HepG2 (cell line): ENCODE measurements at regions not wholly inside any gene's neighbourhood (a gene's known extent, or its start where the extent isn't known, plus 50 kb on each side); places are given as distances from the start of the nearest gene placed in this dataset.
A peak's percentile ranks its signal among the peaks of the same experiment; 100 is the strongest.

Experiments
- ASH2L ChIP-seq: fragments of 300-600, 200-600 bp; sonication (generic); IDR thresholded peaks from 2 replicates; pipeline ENCODE4 v1.7.0; 2017; ENCODE audit warnings: low read depth, mild to moderate bottlenecking, moderate library complexity, mixed read lengths, low read length; ENCODE audit not compliant: insufficient read length
- CEBPB ChIP-seq: IDR thresholded peaks from 2 replicates; pipeline ENCODE4 v1.6.1; 2011; ENCODE audit warnings: low read depth, low read length, improper control_type of control experiment, borderline replicate concordance
- FIP1L1 ChIP-seq: fragments of 200-400 bp; formaldehyde crosslinking; IDR thresholded peaks from 2 replicates; pipeline ENCODE4 v1.6.1; 2018; ENCODE audit warnings: low read depth, mild to moderate bottlenecking, low read length, moderate library complexity, borderline replicate concordance; ENCODE audit not compliant: insufficient read depth
- HHEX ChIP-seq: IDR thresholded peaks from 2 replicates; pipeline ENCODE4 v1.6.1; 2016; ENCODE audit warnings: control low read depth
- HOXA3 ChIP-seq: sonication (generic); formaldehyde crosslinking; IDR thresholded peaks from 2 replicates; pipeline ENCODE4 v1.5.0; 2020; ENCODE audit warnings: missing genetic modification reagents
- KDM4B ChIP-seq: sonication (generic); formaldehyde crosslinking; IDR thresholded peaks from 2 replicates; pipeline ENCODE4 v1.4.0; 2020; ENCODE audit warnings: missing genetic modification reagents
- KMT2A ChIP-seq: sonication (generic); formaldehyde crosslinking; IDR thresholded peaks from 2 replicates; pipeline ENCODE4 v1.4.0; 2020; ENCODE audit warnings: missing genetic modification reagents
- MTA1 ChIP-seq: sonication (generic); formaldehyde crosslinking; IDR thresholded peaks from 2 replicates; pipeline ENCODE4 v1.4.0; 2020; ENCODE audit warnings: missing genetic modification reagents, mild to moderate bottlenecking, borderline replicate concordance
- MTF2 ChIP-seq: sonication (generic); formaldehyde crosslinking; IDR thresholded peaks from 2 replicates; pipeline ENCODE4 v1.5.0; 2020; ENCODE audit warnings: missing genetic modification reagents, borderline replicate concordance
- NCOA5 ChIP-seq: sonication (generic); formaldehyde crosslinking; IDR thresholded peaks from 2 replicates; pipeline ENCODE4 v1.4.0; 2020; ENCODE audit warnings: missing genetic modification reagents
- NFKBIZ ChIP-seq: IDR thresholded peaks from 2 replicates; pipeline ENCODE4 v1.6.1; 2018; ENCODE audit warnings: missing genetic modification reagents, missing compliant biosample characterization
- NKX3-1 ChIP-seq: sonication (generic); formaldehyde crosslinking; IDR thresholded peaks from 2 replicates; pipeline ENCODE4 v1.5.0; 2020; ENCODE audit warnings: missing genetic modification reagents
- RBAK ChIP-seq: sonication (generic); formaldehyde crosslinking; IDR thresholded peaks from 2 replicates; pipeline ENCODE4 v1.5.1; 2020; ENCODE audit warnings: mild to moderate bottlenecking, missing genetic modification reagents
- SALL2 ChIP-seq: sonication (generic); formaldehyde crosslinking; IDR thresholded peaks from 2 replicates; pipeline ENCODE4 v1.8.1; 2023; ENCODE audit warnings: mild to moderate bottlenecking, missing genetic modification reagents, inconsistent platforms
- SKI ChIP-seq: fragments of 450-650 bp; IDR thresholded peaks from one replicate; pipeline ENCODE4 v1.6.1; 2018; ENCODE audit warnings: mild to moderate bottlenecking; ENCODE audit not compliant: partially characterized antibody
- SMC3 ChIP-seq: IDR thresholded peaks from 2 replicates; pipeline ENCODE4 v1.6.1; 2011; ENCODE audit warnings: low read length, improper control_type of control experiment
- SMYD3 ChIP-seq: sonication (generic); formaldehyde crosslinking; IDR thresholded peaks from 2 replicates; pipeline ENCODE4 v1.8.1; 2023; ENCODE audit warnings: mild to moderate bottlenecking, missing genetic modification reagents
- THAP11 ChIP-seq: IDR thresholded peaks from 2 replicates; pipeline ENCODE4 v1.6.1; 2016; ENCODE audit warnings: missing biosample characterization, missing genetic modification reagents
- TOE1 ChIP-seq: sonication (generic); formaldehyde crosslinking; IDR thresholded peaks from 2 replicates; pipeline ENCODE4 v1.4.0; 2020; ENCODE audit warnings: mild to moderate bottlenecking, missing genetic modification reagents
- ZBTB21 ChIP-seq: sonication (generic); formaldehyde crosslinking; IDR thresholded peaks from 2 replicates; pipeline ENCODE4 v1.4.0; 2020; ENCODE audit warnings: missing genetic modification reagents
- ZFP1 ChIP-seq: IDR thresholded peaks from 2 replicates; pipeline ENCODE4 v1.6.1; 2016
- ZNF10 ChIP-seq: sonication (generic); formaldehyde crosslinking; IDR thresholded peaks from 2 replicates; pipeline ENCODE4 v1.4.0; 2020; ENCODE audit warnings: mild to moderate bottlenecking, low read depth, missing genetic modification reagents, borderline replicate concordance
- ZNF235 ChIP-seq: sonication (generic); formaldehyde crosslinking; IDR thresholded peaks from 2 replicates; pipeline ENCODE4 v1.8.1; 2023; ENCODE audit warnings: mild to moderate bottlenecking, missing genetic modification reagents, borderline replicate concordance
- ZNF24 ChIP-seq: fragments of 450-650 bp; IDR thresholded peaks from 2 replicates; pipeline ENCODE4 v1.6.1; 2017; ENCODE audit warnings: antibody characterized with exemption, mild to moderate bottlenecking
- ZNF263 ChIP-seq: sonication (generic); formaldehyde crosslinking; IDR thresholded peaks from 2 replicates; pipeline ENCODE4 v1.4.0; 2020; ENCODE audit warnings: missing genetic modification reagents
- ZNF30 ChIP-seq: sonication (generic); formaldehyde crosslinking; IDR thresholded peaks from 2 replicates; pipeline ENCODE4 v1.5.0; 2020; ENCODE audit warnings: mild to moderate bottlenecking, missing genetic modification reagents
- ZNF343 ChIP-seq: sonication (generic); formaldehyde crosslinking; IDR thresholded peaks from 2 replicates; pipeline ENCODE4 v1.4.0; 2020; ENCODE audit warnings: mild to moderate bottlenecking, missing genetic modification reagents
- ZNF430 ChIP-seq: sonication (generic); formaldehyde crosslinking; IDR thresholded peaks from 2 replicates; pipeline ENCODE4 v1.9.0; 2021; ENCODE audit warnings: mild to moderate bottlenecking, missing genetic modification reagents
- ZNF446 ChIP-seq: sonication (generic); formaldehyde crosslinking; IDR thresholded peaks from 2 replicates; pipeline ENCODE4 v1.5.0; 2020; ENCODE audit warnings: mild to moderate bottlenecking, missing genetic modification reagents
- ZNF451 ChIP-seq: sonication (generic); formaldehyde crosslinking; IDR thresholded peaks from 2 replicates; pipeline ENCODE4 v1.5.0; 2020; ENCODE audit warnings: mild to moderate bottlenecking, missing genetic modification reagents
- TF ChIP-seq, protein P1 (sequence below): sonication (generic); formaldehyde crosslinking; IDR thresholded peaks from 2 replicates; pipeline ENCODE4 v1.5.1; 2020; ENCODE audit warnings: mild to moderate bottlenecking, moderate library complexity, missing genetic modification reagents

DNA sequence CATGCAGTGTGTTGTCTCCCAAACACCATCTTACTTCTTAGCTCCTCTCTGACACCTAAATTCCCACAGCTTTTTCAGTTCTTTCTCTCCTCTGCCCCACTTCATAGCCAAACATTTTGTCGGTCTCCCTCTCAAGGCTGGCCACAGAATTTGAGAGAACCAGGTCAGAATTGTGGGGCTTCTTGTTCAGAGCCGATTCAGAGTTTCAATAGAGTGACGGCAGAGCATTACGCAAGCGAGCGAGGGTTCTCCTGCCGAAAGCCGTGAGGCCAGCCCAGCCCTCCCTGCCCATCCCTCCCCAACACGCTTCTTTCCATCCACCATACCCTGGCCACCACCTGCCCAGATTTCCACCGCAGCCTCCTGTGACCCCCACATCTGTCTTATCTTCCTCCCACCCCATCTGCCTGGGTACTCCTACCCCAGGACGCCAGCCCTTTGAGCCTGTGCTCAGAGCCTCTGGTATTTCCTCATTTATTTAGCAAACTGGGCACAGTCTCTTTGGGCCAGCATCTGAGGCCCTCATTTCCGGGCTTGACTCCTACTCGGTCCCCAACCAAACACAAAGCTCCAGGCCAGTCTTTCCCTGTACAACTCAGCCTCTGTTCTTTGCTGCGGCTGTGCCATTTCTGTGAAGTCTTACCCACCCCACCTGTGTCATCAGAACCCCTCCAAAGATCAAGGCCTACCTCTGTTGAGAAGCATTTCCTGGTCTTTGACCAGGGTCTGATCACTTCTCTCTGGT is 70.0 kb upstream of the MAP4K4 start (continued):
- TF ChIP-seq SMYD3: 0 out of 2 replicates have a peak, but pooled peaks have one; percentile 61
- TF ChIP-seq ZNF30 (CRISPR knock-in tag): no peak
- no peak for TF ChIP-seq ZNF446
- no peak for TF ChIP-seq ZNF235
- TF ChIP-seq ZBTB21 (CRISPR knock-in tag): no peak
- no peak for TF ChIP-seq KDM4B (CRISPR knock-in tag)
- no peak for TF ChIP-seq ZNF430 (CRISPR knock-in tag)
- TF ChIP-seq NCOA5 (CRISPR knock-in tag): no peak
- TF ChIP-seq MTF2: no peak
- TF ChIP-seq SMC3: no peak
- TF ChIP-seq ZNF24: no peak
- TF ChIP-seq ASH2L: peak; percentile 20
- no peak for TF ChIP-seq FIP1L1
- no peak for TF ChIP-seq ZNF451 (CRISPR knock-in tag)
- peak; percentile 89 for TF ChIP-seq CEBPB
- TF ChIP-seq ZNF10 (CRISPR knock-in tag): no peak
- TF ChIP-seq THAP11 (CRISPR knock-in tag): no peak
- no peak for TF ChIP-seq SKI
- no peak for TF ChIP-seq TOE1 (CRISPR knock-in tag)
- TF ChIP-seq NFKBIZ (CRISPR knock-in tag): no peak
- TF ChIP-seq MTA1 (CRISPR knock-in tag): no peak
- TF ChIP-seq ZFP1 (CRISPR knock-in tag): 0 out of 2 replicates have a peak, but pooled peaks have one; percentile 28
- TF ChIP-seq ZNF263 (CRISPR knock-in tag): no peak
- no peak for TF ChIP-seq HHEX (CRISPR knock-in tag)
- TF ChIP-seq SALL2 (CRISPR knock-in tag): no peak
- TF ChIP-seq, protein P1, sequence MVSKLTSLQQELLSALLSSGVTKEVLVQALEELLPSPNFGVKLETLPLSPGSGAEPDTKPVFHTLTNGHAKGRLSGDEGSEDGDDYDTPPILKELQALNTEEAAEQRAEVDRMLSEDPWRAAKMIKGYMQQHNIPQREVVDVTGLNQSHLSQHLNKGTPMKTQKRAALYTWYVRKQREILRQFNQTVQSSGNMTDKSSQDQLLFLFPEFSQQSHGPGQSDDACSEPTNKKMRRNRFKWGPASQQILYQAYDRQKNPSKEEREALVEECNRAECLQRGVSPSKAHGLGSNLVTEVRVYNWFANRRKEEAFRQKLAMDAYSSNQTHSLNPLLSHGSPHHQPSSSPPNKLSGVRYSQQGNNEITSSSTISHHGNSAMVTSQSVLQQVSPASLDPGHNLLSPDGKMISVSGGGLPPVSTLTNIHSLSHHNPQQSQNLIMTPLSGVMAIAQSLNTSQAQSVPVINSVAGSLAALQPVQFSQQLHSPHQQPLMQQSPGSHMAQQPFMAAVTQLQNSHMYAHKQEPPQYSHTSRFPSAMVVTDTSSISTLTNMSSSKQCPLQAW (CRISPR knock-in tag): no peak
- no peak for TF ChIP-seq RBAK (CRISPR knock-in tag)
- TF ChIP-seq HOXA3 (CRISPR knock-in tag): no peak; the same call in 1 of the 2 replicates
- TF ChIP-seq NKX3-1 (CRISPR knock-in tag): no peak
- no peak for TF ChIP-seq ZNF343 (CRISPR knock-in tag)
- no peak for TF ChIP-seq KMT2A (CRISPR knock-in tag)
